ENCODE measurements at regions not wholly inside any gene's neighbourhood (a gene's known extent, or its start where the extent isn't known, plus 50 kb on each side); places are given as distances from the start of the nearest gene placed in this dataset.

DNA sequence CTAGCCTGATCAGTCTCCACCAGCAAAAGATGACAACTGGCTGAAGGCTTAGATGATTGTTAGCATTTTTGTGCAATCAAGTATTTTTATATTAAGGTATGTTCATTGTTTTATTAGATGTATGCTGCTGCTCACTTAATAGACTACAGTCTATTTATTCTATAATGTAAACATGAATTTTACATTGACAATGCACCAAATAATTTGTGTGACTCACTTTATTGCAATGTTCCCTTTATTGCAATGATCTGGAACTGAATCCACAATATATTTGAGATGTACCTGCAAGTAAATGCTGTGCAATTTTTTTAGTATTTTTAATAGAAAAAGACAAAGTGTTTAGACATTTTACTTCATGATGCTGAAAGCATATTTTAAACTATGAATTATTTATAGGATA is 896.5 kb downstream of the AMY1C start (continued):
- TF ChIP-seq, protein P1, sequence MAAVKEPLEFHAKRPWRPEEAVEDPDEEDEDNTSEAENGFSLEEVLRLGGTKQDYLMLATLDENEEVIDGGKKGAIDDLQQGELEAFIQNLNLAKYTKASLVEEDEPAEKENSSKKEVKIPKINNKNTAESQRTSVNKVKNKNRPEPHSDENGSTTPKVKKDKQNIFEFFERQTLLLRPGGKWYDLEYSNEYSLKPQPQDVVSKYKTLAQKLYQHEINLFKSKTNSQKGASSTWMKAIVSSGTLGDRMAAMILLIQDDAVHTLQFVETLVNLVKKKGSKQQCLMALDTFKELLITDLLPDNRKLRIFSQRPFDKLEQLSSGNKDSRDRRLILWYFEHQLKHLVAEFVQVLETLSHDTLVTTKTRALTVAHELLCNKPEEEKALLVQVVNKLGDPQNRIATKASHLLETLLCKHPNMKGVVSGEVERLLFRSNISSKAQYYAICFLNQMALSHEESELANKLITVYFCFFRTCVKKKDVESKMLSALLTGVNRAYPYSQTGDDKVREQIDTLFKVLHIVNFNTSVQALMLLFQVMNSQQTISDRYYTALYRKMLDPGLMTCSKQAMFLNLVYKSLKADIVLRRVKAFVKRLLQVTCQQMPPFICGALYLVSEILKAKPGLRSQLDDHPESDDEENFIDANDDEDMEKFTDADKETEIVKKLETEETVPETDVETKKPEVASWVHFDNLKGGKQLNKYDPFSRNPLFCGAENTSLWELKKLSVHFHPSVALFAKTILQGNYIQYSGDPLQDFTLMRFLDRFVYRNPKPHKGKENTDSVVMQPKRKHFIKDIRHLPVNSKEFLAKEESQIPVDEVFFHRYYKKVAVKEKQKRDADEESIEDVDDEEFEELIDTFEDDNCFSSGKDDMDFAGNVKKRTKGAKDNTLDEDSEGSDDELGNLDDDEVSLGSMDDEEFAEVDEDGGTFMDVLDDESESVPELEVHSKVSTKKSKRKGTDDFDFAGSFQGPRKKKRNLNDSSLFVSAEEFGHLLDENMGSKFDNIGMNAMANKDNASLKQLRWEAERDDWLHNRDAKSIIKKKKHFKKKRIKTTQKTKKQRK (IDR thresholded peaks at IDR 0.05; ENCODE audit: low read depth, low read length) = no peak
- TF ChIP-seq ETV6 (conservative IDR thresholded peaks at IDR 0.05 in 1 of 2, IDR thresholded peaks at IDR 0.05 in 1 of 2; ENCODE audit: borderline replicate concordance in 1 of 2, low read depth in 1 of 2) = no peak
- TF ChIP-seq, protein P2, sequence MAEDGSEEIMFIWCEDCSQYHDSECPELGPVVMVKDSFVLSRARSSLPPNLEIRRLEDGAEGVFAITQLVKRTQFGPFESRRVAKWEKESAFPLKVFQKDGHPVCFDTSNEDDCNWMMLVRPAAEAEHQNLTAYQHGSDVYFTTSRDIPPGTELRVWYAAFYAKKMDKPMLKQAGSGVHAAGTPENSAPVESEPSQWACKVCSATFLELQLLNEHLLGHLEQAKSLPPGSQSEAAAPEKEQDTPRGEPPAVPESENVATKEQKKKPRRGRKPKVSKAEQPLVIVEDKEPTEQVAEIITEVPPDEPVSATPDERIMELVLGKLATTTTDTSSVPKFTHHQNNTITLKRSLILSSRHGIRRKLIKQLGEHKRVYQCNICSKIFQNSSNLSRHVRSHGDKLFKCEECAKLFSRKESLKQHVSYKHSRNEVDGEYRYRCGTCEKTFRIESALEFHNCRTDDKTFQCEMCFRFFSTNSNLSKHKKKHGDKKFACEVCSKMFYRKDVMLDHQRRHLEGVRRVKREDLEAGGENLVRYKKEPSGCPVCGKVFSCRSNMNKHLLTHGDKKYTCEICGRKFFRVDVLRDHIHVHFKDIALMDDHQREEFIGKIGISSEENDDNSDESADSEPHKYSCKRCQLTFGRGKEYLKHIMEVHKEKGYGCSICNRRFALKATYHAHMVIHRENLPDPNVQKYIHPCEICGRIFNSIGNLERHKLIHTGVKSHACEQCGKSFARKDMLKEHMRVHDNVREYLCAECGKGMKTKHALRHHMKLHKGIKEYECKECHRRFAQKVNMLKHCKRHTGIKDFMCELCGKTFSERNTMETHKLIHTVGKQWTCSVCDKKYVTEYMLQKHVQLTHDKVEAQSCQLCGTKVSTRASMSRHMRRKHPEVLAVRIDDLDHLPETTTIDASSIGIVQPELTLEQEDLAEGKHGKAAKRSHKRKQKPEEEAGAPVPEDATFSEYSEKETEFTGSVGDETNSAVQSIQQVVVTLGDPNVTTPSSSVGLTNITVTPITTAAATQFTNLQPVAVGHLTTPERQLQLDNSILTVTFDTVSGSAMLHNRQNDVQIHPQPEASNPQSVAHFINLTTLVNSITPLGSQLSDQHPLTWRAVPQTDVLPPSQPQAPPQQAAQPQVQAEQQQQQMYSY (CRISPR knock-in tag; IDR thresholded peaks at IDR 0.05) = no peak
- TF ChIP-seq ZNF384 (IDR thresholded peaks at IDR 0.05; ENCODE audit: borderline replicate concordance, low read depth, low read length) = no peak
- TF ChIP-seq ZNF24 (IDR thresholded peaks at IDR 0.05) = no peak
- TF ChIP-seq EED (IDR thresholded peaks at IDR 0.05; ENCODE audit: low read depth) = no peak

Measured in GM12878 (cell line).